GM21717 (cell line): ENCODE measurements at regions not wholly inside any gene's neighbourhood (a gene's known extent, or its start where the extent isn't known, plus 50 kb on each side); places are given as distances from the start of the nearest gene placed in this dataset.
A peak's percentile ranks its signal among the peaks of the same experiment; 100 is the strongest.
"Not testable (repeated sequence)": the region's sequence is repeated elsewhere in the genome, so short reads cannot be mapped to it uniquely, and the experiment has no call there.

ENCODE experiments used
- ATAC-seq: cut with Tn5 transposase; IDR thresholded peaks from one replicate; pipeline ENCODE4 v1.9.1; 2021; ENCODE audit warnings: mild to moderate bottlenecking, moderate library complexity; ENCODE audit not compliant: unreplicated experiment

DNA sequence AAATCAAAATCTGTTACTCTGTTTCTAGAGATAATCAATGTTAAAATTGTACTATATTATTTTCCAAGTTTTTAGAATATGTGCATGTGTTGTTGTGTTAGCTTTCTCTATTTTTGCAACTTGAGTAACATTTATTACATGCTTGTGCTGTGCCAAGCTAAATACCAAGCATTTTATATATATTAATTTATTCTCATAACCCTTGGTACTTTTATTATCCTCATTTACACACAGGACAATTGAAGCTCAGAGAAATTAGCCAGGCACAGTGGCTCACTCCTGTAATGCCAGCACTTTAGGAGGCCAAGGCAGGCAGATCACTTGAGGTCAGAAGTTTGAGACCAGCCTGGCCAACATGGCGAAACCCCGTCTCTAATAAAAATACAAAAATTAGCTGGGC, 254.0 kb upstream of the DMRT1 start:
- no peak for ATAC-seq

DNA sequence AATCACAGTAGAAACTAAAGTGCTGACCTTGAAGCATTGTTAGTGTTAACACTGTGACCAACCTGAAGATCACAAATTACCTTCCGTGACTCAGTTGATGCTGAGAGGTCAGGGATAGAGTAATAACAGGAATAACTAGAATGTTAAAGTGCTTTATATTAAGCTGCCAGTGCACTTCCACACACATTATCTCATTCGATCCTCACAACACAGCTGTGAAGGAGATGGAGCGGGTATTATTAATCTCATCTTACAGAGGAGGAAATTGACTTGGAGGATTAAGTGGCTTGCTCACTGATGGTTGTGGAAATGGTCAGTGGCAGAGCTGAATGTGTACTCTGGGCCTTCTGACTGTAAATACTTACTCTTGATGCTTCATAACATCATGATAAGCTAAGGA, 252.5 kb upstream of the DMRT1 start:
- no peak for ATAC-seq

DNA sequence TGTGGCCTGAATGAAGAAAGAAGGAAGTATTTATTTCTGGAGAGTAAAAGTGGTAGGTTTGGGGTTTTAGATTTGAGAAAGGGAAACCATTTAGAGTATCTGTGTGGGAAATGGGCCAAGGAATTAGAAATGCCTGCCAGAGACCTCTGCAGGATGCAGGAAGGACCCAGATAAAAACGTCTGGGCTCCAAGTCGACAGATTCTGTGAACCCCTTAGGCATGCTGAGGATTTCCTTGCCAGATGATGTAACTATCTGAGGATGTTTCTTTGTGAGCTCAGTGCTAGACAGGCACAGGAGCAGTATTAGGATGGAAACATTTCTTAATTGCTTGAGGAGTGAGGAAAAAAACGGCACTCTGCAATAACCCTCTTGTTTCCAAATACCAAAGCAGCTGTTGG, 251.8 kb upstream of the DMRT1 start:
- ATAC-seq: no peak

DNA sequence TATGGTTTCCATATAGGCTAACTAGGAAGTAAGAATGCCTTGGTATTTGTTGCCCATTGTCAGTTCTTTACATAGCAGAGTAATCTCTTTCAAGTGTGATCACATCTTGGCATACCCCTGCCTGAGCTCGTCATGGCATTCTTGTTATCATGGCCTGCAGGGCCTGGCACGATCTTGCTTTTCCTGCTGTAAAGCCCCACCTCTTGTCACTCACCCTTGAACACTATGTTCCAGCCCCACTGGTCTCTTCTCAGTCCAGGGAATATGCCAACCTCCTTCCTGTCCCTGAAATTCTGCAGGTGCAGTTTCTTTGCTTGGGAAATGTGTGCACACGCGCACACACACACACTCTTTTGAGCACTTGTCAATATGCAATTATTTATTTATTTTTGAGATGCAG, 250.2 kb upstream of the DMRT1 start:
- ATAC-seq: no peak

DNA sequence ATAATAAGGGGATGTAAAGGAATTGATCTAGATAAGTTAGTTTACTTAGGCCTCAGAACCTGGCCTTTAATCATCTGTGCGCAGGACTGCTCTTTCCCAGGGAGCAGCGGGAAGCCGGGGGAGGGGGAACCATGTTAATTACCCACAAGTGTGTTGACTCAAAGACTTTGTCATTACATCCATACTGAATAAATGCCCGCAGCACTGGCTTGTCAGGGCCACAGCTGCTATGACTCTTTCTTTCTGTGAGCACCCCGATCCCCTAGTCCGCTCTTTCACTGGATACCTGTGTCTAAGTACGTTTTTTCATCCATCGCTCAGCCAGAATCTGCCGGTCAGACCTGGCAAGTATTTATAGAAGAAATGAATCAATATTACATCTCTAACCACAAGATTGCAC, 249.3 kb upstream of the DMRT1 start:
- ATAC-seq: no peak

DNA sequence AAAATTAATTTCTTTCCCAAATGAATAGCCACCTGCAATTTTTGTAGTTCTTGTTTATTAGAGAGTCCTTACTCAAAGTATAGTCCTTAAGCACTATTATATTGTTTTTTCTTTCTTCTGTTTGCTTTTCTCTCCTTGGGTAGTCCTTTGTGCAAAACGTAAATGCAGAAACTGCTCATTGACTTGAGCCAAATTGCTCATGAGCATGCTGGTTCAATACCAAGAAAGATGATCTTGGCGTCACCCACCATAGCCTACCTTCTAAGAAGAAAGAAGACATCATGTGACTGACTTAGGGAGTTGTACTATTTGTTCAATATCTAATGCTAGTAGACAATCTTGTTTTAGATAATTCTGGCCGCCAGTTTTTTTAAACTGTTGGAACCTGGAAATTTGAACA, 248.8 kb upstream of the DMRT1 start:
- no peak for ATAC-seq

DNA sequence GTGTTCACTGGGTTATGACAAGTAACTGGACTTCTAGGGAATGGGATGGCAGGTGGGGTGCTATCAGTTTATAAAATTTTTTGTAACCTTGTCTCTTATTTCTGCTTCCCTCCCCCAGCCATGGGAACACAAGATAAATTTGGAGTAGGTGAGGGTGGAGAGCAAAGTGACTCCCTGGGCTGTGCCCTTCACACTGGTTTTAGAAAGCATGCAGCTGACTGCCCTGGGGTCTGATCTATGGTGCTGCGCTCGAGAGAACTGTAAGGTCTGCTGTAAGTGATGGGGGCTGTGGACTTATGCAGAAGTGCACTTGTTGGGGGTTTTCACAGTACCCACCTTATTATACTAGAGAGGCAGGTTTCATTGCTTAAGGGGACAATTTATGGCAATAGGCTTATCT, 247.7 kb upstream of the DMRT1 start:
- no peak for ATAC-seq

DNA sequence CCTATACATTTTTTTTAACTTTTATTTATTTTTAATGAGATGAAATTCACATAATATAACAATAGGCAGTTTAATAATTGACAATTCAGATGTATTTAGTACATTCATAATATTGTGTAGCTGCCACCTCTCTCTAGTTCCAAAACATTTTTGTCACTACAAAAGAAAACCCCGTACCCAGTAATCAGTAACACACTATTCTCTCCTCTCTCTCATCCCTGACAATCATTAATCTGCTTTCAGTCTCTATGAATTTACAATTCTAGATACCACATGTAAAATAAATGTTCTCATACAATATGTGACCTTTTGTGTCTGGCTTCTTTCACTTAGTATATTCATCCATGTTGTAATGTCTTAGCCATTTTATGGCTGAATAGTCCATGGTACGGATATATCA, 244.8 kb upstream of the DMRT1 start:
- ATAC-seq: no peak

DNA sequence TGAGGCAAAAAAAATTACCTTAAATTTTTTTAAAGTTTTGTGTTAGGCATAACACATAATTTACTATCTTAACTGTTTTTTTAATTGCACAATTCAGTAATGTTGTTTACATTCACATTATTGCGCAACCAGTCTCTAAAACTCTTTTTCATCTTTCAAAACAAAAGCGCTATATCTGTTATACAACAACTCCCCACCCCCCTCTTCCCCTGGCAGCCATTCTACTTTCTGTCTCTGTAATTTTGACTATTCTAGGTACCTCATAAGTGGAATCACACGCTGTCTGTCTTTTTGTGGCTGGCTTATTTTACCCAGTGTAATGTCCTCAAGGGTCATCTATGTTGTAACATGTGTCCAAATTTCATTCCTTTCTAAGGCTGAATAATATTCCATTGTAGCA, 241.5 kb upstream of the DMRT1 start:
- no peak for ATAC-seq

DNA sequence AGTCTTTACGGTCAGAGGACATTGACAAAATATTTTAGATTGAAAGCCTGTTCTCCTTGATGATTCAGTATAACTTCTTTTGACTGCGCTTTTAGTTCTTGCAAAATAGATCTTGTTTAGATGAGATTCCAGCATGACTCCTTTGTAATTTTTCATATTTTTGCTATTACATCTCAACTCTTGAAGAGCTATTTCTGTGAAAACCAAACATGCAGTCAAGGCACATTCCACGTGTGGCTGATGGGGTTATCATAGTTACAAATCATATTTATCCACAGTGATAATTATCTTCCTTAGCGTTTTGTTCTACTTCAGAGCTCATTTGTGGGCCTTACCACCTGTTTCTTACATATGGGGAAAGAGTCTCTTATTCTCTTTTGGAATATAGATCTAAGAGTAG, 238.8 kb upstream of the DMRT1 start:
- no peak for ATAC-seq

DNA sequence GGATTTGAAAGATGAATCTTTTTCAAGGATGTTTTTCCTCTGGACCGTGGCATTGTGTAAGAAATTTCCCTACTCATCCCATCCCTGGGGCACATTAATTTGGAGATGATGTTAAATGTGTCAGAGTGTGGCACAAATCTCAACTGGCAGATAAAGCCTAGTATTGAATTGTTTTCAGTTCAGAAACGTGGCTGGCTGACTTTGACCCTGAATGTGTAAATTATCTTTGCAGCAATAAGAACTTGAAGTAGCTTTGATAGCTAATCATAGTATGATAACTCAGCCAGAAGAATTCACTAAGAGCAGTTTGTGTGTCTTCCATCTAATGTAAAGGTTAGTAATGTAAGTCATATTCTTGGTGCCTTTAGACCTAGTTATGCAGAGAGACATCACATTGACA, 238.4 kb upstream of the DMRT1 start:
- no peak for ATAC-seq

DNA sequence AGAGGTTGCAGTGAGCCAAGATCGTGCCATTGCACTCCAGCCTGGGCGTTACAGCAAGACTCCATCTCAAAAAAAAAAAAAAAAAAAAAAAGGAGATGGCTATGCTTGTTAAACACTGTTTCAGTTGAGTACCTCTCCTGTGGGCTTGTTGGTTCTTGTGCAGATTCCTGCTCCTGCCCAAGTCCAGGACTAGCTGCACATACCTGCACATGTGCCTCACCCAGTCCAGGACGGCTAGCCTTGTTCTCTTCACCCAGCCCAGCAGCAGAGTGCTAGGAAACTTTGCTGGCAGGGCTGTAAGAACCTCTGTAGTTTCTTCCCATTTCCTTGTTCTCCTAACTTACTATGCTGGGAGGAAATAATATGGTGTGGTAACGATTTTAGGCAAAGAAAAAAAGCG, 234.1 kb upstream of the DMRT1 start:
- no peak for ATAC-seq

DNA sequence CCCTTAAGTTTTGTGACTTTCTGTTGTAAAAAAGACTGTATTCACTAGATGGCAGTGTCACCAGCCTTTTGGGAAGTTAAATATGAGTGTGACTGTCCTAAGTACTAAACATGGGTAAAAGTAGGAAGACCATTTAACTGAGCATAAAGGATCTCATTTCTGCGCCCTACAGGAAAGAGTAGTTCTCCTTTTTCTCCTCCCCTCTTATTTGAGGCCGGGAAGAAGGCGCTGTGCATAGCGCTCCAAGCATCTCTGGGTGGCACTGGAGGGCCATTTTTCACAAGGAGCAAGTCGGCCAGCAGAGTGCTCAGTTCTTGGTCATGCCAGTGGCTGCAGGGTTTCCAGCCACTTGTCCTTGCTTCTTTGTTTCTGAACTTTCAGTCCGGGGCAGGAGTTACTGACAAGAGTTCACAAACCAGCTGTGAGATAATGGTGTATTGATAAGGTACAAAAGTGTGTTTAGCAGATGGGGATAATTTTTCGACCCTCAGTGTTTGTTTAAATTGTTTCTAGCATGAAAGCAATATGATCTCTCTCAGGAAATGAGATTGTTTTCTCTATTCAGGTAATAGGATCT, 227.6 kb upstream of the DMRT1 start:
- ATAC-seq: peak; percentile 72

DNA sequence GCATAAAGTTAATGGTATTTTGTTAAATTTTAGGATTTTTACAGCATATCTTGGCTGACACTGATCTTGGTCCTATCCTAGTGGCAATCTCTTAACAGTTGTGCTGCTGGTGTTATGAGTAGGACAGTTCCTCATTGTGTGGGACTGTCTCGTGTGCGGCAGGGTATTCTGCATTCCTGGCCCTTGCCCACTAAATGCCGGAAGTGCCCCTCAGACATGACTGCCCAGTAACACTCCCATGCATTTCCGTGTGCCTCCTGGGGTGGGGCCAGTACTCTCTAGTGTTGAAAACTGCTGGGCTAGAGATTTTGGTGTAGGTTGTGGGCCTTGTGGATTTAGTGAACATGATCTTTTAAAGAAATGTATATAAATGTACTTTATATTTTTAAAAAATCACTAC, 227.1 kb upstream of the DMRT1 start:
- ATAC-seq: no peak

DNA sequence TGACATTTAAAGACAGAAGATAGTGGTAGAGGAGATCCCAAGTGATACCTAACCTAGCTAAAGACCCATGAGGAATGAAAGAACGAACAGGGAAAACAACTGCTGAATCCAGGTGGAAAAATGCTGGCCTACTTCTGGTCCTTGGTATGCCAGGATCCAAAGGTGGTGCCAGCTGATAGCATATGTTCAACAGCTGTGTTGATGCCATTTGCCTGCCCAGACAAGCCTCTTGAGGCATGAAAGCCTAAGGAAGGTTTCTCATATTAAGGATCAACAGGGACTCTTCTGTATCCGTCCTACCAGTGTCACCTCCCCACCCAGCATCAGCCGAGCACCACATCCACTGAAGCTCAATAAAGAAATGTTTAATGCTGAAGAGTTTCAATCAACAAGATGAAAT, 225.7 kb upstream of the DMRT1 start:
- ATAC-seq: no peak

DNA sequence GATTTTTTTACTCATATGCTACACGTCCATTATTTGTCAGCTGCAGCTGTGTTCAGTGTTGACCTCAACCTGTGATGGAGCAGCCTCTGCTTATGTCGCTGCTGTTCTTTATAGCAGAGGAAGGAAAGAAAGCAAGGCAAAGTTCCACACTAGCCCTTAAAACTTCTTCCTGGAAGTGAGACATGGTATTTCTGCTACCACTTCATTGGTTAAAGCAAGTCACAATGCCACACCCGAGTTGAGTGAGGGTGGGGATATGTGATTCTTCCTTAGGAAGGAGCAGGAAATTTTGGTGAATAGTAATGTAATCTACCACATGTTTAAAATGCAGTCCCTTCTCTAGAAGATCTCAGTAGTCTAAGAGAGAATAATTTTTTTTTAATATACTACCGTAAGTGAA, 224.8 kb upstream of the DMRT1 start:
- ATAC-seq: no peak

DNA sequence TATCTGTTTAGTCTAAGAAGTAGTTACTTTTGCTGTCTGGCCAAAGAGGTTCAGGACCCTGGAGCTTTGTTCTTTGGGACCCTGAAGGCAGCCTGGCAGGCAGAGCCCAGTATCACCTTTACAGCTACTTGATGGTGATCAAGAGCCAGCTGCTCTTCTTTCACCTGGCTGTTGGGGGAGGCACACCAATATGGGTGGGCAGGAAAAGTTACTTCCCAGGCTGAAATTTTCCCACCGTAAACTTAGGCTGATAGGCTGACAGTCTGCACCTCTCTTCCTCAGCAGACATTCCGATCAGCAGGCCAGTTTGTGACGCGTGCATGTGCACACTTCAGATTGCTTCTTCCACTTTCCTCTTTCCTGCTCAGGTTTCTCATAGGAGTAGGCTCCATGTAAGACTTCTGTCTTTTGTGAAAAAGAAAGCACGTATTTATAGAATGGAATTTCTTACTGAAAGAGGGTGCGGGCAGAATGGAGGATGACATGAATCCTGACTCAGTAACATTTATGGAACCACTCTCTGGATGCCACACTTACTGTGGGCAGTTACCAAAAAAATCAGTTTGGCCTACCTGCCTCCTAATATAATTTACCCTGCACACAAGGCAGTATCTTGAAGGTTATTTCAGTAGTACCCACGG, 223.9 kb upstream of the DMRT1 start:
- ATAC-seq: no peak

DNA sequence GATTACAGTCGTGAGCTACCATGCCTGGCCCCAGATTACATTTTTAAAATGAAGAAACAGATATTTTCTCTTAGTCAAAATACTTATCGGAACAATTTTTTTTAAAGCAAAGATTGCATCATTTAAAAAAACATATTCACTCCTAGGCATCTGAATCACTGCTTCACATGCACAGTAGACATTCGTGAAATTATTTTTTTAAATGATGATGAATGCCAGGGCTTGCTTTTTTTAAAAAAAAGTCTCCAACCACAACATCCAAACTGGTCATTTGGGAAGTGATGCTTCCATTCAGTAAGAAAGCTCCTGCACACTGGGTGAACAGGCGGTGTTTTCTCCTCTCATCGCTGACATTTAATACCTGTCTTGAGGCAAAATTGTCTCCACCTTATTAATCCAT, 223.0 kb upstream of the DMRT1 start:
- no peak for ATAC-seq

DNA sequence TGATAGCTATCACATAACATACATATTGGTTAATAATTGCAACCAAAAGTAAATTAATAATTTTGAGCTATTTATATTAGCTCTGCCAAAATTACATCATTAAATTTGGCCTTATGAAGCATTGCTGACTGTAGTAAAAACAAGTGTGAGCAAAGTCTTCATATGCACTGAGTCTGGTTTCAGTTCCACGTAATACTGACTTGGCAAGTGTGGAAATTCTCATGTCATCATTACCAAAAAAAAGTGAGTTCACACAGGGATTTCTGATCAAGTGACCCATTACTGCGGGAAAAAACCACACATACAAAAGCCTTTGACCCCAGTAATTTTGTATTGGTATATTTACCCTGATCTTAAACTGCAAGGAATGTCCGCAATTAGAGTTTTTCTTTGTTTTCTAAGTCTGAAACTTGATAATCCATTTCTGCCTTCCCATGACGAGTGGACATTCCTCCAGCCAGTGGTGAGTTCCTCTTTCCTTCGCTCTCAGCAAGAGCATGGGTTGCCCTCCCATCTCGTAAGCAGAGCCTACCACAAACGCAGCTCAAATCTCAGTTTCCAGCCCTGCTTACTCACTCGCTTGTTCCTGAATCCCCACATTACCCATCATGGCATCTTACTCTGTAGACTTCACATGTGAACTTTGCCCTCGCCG, 220.2 kb upstream of the DMRT1 start:
- ATAC-seq: no peak

DNA sequence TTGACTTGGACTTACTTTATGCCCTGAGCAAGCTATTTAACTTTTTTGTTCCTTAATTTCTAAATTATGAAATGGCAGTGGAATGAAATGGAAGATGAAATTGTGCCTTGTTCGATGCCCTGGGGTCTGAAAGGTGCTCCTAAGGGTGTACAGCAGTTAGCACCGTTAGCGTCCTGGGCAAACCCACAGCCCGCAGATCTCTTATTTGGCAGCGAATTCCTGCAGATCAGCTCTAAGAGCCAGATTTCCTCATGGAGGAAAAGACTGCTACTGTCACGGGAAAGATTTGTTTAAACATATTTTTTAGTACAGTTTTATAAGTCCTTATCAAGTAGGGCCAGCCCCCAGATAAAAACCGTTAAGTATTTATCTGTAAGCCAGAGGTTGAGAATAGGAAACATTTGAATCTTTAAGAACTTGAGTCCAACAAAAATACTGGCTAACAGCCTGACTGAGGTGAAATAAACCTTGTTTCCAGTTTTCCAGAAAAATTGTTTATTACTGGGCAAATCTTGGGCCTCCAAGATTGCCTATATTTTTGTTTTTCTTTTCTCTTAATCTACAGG, 216.5 kb upstream of the DMRT1 start:
- ATAC-seq: no peak

DNA sequence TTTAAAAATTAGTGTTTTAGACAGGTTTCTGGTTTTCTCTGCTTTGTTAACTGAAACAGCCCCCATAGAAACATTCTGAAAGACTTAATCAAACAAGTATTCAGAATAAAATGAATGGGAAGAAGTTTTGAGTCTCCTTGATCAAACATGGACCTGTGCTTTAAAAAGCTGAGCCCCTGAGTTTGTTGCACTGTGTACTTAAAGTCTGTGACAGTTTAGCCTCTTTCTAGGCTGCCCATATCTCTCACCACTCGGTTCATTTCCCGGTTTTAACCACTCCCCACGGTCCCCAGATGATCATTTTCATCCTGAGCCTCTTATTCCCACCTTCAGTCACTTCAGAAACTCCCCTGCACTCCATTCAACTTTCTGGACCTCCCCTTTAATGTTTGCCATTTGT, 215.9 kb upstream of the DMRT1 start:
- ATAC-seq: no peak

DNA sequence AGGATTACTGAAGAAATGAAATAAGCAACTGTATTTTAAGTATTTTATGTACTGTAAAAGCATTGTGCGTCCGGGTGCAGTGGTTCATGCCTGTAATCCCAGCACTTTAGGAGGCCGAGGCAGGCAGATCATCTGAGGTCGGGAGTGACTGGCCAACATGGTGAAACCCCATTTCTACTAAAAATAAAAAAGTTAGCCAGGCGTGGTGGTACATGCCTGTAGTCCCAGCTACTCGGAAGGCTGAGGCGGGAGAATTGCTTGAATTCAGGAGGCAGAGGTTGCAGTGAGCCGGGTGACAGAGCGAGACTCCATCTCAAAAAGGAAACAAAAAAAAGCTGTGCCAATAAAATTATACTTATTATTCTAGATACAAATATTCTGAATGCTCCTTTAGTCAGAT, 215.4 kb upstream of the DMRT1 start:
- not testable (repeated sequence) for ATAC-seq
